H1 (cell line): ENCODE measurements at regions not wholly inside any gene's neighbourhood (a gene's known extent, or its start where the extent isn't known, plus 50 kb on each side); places are given as distances from the start of the nearest gene placed in this dataset.

Experiments used
- CTCF ChIA-PET: fragments of 300-600 bp; sonication (Branson Sonifier 250); formaldehyde crosslinking; loops from one replicate; lab custom pipeline; 2021; ENCODE audit not compliant: partially characterized antibody; lab: Charles Lee
- POLR2A ChIA-PET: fragments of 300-600 bp; sonication (Branson Sonifier 250); formaldehyde crosslinking; loops from one replicate; lab custom pipeline; 2021; ENCODE audit warnings: inconsistent platforms; ENCODE audit not compliant: partially characterized antibody; lab: Charles Lee
- DNase-seq, 2 experiments: peaks; one replicate each; pipeline versions ENCODE4 v3.0.0 to v3.0.0-alpha.2; 2010 to 2022; ENCODE audit warnings: low spot score in 2 of 2, low read depth in 1 of 2, mixed read lengths in 1 of 2
- FAIRE-seq: peaks from 2 replicates; lab custom pipeline; 2011; peaks lifted over from hg19 to GRCh38; lab: Jason Lieb, UNC
- H2AFZ ChIP-seq: 2 replicates; pipeline ENCODE4 v1.8.1; 2012; ENCODE audit warnings: low read length, inconsistent platforms
- H2AK5ac ChIP-seq: 2 replicates; pipeline ENCODE4 v1.6.1; 2013; ENCODE audit warnings: low read depth, low read length
- H2BK120ac ChIP-seq: replicated peaks from 2 replicates; pipeline ENCODE3; 2013; ENCODE audit warnings: low read depth, low read length, inconsistent platforms
- H2BK12ac ChIP-seq: 2 replicates; pipeline ENCODE4 v1.6.1; 2013; ENCODE audit warnings: low read depth, low read length
- H2BK15ac ChIP-seq: 2 replicates; pipeline ENCODE4 v1.6.1; 2013; ENCODE audit warnings: low read length
- H2BK20ac ChIP-seq: 2 replicates; pipeline ENCODE4 v1.6.1; 2013; ENCODE audit warnings: low read length
- H2BK5ac ChIP-seq: 2 replicates; pipeline ENCODE4 v1.6.1; 2013; ENCODE audit warnings: low read depth, low read length
- H3K14ac ChIP-seq: 2 replicates; pipeline ENCODE4 v1.6.1; 2013; ENCODE audit warnings: inconsistent platforms; ENCODE audit not compliant: insufficient read length
- H3K18ac ChIP-seq: 2 replicates; pipeline ENCODE4 v1.6.1; 2013; ENCODE audit warnings: low read length; ENCODE audit errors: extremely low read depth
- H3K23ac ChIP-seq: 2 replicates; pipeline ENCODE4 v1.6.1; 2013; ENCODE audit warnings: inconsistent platforms; ENCODE audit not compliant: insufficient read length
- H3K23me2 ChIP-seq: 2 replicates; pipeline ENCODE4 v1.6.1; 2013; ENCODE audit warnings: low read depth, low read length
- H3K27ac ChIP-seq: 2 replicates; pipeline ENCODE4 v1.6.1; 2011; ENCODE audit warnings: low read depth, low read length, inconsistent platforms
- H3K27me3 ChIP-seq, 4 experiments: replicated peaks in 1 of 4; 1 replicate in 1 of 4; 2 replicates in 3 of 4; pipeline versions ENCODE4 v1.6.1 to v1.8.1; 2011 to 2013; ENCODE audit warnings: low read length in 3 of 4, mild to moderate bottlenecking in 3 of 4, inconsistent platforms in 2 of 4, mixed read lengths in 2 of 4, moderate library complexity in 1 of 4; ENCODE audit not compliant: control insufficient read depth in 3 of 4, insufficient read depth in 3 of 4; ENCODE audit errors: extremely low read depth in 1 of 4
- H3K36me3 ChIP-seq, 4 experiments: 2 replicates each; pipeline versions ENCODE4 v1.6.1 to v1.8.1; 2011 to 2013; ENCODE audit warnings: mild to moderate bottlenecking in 4 of 4, low read length in 3 of 4, moderate library complexity in 2 of 4, control low read depth in 1 of 4, inconsistent platforms in 1 of 4; ENCODE audit not compliant: insufficient read depth in 4 of 4, control insufficient read depth in 2 of 4
- H3K4ac ChIP-seq: replicated peaks from 2 replicates; pipeline ENCODE3; 2013; ENCODE audit warnings: low read length, low read depth, mixed read lengths, inconsistent platforms; ENCODE audit not compliant: insufficient read length
- H3K4me1 ChIP-seq, 4 experiments: replicated peaks in 1 of 4; 1 replicate in 1 of 4; 2 replicates in 3 of 4; pipeline versions ENCODE4 v1.6.1 to v1.8.1; 2011 to 2013; ENCODE audit warnings: low read length in 3 of 4, inconsistent platforms in 2 of 4, mixed read lengths in 1 of 4; ENCODE audit not compliant: insufficient read depth in 4 of 4, control insufficient read depth in 3 of 4
- H3K4me2 ChIP-seq, 2 experiments: 2 replicates each; pipeline versions ENCODE4 v1.6.1 to v1.8.1; 2011 to 2013; ENCODE audit warnings: low read depth in 2 of 2, low read length in 2 of 2, control low read depth in 1 of 2, inconsistent platforms in 1 of 2, mild to moderate bottlenecking in 1 of 2; ENCODE audit not compliant: insufficient read depth in 1 of 2
- H3K4me3 ChIP-seq, 4 experiments: fragments of 200-600, 300-600 bp in 1 of 4; sonication (generic), shearing (Covaris generic), sonication (Bioruptor Twin) in 1 of 4; 2 replicates each; pipeline versions ENCODE4 v1.5.1 to v1.8.1; 2011 to 2016; ENCODE audit warnings: low read length in 4 of 4, low read depth in 3 of 4, control low read depth in 2 of 4, inconsistent platforms in 2 of 4, mild to moderate bottlenecking in 2 of 4, mixed read lengths in 1 of 4, moderate library complexity in 1 of 4; ENCODE audit not compliant: insufficient read depth in 2 of 4; ENCODE audit errors: extremely low read depth in 1 of 4
- H3K56ac ChIP-seq: replicated peaks from 2 replicates; pipeline ENCODE3; 2013; ENCODE audit warnings: low read depth, mild to moderate bottlenecking, mixed read lengths, low read length, inconsistent platforms; ENCODE audit not compliant: insufficient read length
- H3K79me1 ChIP-seq: 2 replicates; pipeline ENCODE4 v1.6.1; 2013; ENCODE audit warnings: low read depth, low read length, control low read depth
- H3K79me2 ChIP-seq, 2 experiments: 2 replicates each; pipeline versions ENCODE4 v1.6.1 to v1.8.1; 2012 to 2013; ENCODE audit warnings: low read length in 2 of 2, mild to moderate bottlenecking in 2 of 2, inconsistent platforms in 1 of 2; ENCODE audit not compliant: insufficient read depth in 2 of 2, control insufficient read depth in 1 of 2
- H3K9ac ChIP-seq, 4 experiments: replicated peaks in 1 of 4; 1 replicate in 1 of 4; 2 replicates in 3 of 4; pipeline versions ENCODE4 v1.6.1 to v1.8.1; 2011 to 2013; ENCODE audit warnings: low read depth in 3 of 4, low read length in 3 of 4, control low read depth in 2 of 4, mild to moderate bottlenecking in 2 of 4, moderate library complexity in 2 of 4, inconsistent platforms in 1 of 4; ENCODE audit errors: extremely low read depth in 1 of 4
- H3K9me3 ChIP-seq, 2 experiments: 2 replicates each; pipeline versions ENCODE4 v1.6.1 to v1.8.1; 2012 to 2013; ENCODE audit warnings: mild to moderate bottlenecking in 2 of 2, moderate library complexity in 2 of 2, control low read depth in 1 of 2, inconsistent platforms in 1 of 2, low read depth in 1 of 2, low read length in 1 of 2, mixed read lengths in 1 of 2; ENCODE audit not compliant: insufficient read depth in 2 of 2
- H4K20me1 ChIP-seq, 2 experiments: replicated peaks in 1 of 2; 2 replicates each; pipeline versions ENCODE3 to v1.8.1; 2011 to 2013; ENCODE audit warnings: inconsistent platforms in 2 of 2, low read length in 2 of 2, mild to moderate bottlenecking in 1 of 2; ENCODE audit not compliant: insufficient read depth in 2 of 2, control insufficient read depth in 1 of 2
- H4K5ac ChIP-seq: 2 replicates; pipeline ENCODE4 v1.6.1; 2013; ENCODE audit warnings: low read length, low read depth, mixed read lengths, inconsistent platforms; ENCODE audit not compliant: insufficient read length
- H4K8ac ChIP-seq: 2 replicates; pipeline ENCODE4 v1.8.0; 2013; ENCODE audit warnings: mild to moderate bottlenecking, moderate library complexity, low read length, inconsistent platforms; ENCODE audit not compliant: insufficient read depth; ENCODE audit errors: extremely low read depth
- H4K91ac ChIP-seq: replicated peaks from 2 replicates; pipeline ENCODE3; 2013; ENCODE audit warnings: low read length, mixed read lengths, inconsistent platforms; ENCODE audit not compliant: insufficient read length
- CHD2 ChIP-seq: IDR thresholded peaks from 2 replicates; pipeline ENCODE4 v1.6.1; 2012; ENCODE audit warnings: low read length, improper control_type of control experiment
- WGBS, 2 experiments: shearing (Covaris generic) in 1 of 2; methylation state at CpG; one replicate each; pipeline versions ENCODE4 v1.1.6 to v1.1.7; 2013 to 2015; ENCODE audit warnings: low lambda C conversion rate in 2 of 2, mixed read lengths in 2 of 2, inconsistent platforms in 1 of 2, low coverage in 1 of 2, missing lambda C conversion rate in 1 of 2; ENCODE audit not compliant: insufficient replicate concordance in 2 of 2, insufficient coverage in 1 of 2, insufficient read length in 1 of 2; ENCODE audit errors: extremely low coverage in 1 of 2, missing lambda C conversion rate in 1 of 2; 5-methylcytosine and 5-hydroxymethylcytosine counted together

DNA sequence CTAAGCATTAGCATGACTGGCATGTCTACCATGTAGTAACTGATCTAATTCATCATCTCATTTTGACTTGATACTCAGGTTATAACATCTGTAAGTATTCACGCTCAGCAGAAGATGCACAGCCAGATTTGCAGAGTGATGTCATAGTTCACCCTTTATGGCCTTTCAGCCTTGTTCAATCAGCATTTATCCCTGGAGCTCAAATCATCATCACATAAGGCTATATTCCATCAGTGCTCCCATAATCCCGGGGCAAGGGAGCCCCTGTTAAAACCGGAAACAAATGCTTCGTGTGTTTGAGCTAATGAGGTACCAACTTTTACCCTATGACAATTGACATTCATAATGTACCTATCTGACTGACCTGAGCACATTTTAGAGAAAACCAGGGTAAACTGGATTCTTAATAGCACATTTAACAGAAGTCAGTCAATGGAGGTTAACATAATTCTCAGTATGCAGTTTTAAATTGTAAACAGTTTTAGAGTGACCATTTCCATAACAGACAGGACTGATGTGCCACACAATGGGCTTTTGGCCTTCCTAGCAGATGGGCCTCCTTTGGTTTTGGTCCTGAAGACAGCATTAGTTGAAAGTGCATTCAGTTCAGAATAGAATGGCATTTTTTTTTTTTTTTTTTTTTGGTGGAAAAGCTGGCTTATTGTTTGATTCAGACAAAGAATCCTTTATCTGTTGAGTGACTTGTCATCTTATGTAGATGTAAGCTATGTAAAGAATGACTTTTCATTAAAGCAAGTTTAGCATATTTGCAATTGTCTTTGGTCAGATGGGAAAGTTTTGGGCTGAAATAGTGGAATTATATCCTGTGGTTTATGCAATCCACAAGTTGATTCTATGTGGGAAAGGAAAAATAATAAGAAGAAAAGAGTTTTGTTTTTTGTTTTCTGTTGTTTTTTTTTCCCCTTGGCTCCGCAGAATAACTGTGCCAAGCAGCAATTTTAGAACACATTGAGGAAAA lies 866.0 kb upstream of the ACVR2A start:
- Histone ChIP-seq H2BK5ac (no peak overlapping the region), H3K23ac (no peak overlapping the region), H3K79me1 (no peaks in the 10 kb centered on the region), H2BK20ac (no peak overlapping the region), H2BK15ac (no peak overlapping the region), H3K4me2 (no peak overlapping the region), H3K27ac (no peak overlapping the region), H3K4me1 (peaks cover 0 to 8% (median 2%) of the 10 kb centered on the region in 4 experiments; a peak in 2 of 7 replicates), H3K4ac (no peak overlapping the region), H3K56ac (no peak overlapping the region), H4K8ac (no peak overlapping the region), H3K27me3 (peaks cover 0 to 1% (median 0%) of the 10 kb centered on the region in 4 experiments; a peak in 1 of 7 replicates)
- no peak for DNase-seq
- no peak for TF ChIP-seq CHD2
- TF ChIP-seq, all 59 proteins: peak for 0
- FAIRE-seq = no peak
- WGBS, 2 experiments = 88% methylated on average over 5 of the region's 5 CpGs; no CpG with 5 or more reads in 1 of the 2 experiments
- Histone ChIP-seq H2BK120ac (no peak overlapping the region), H3K14ac (no peak overlapping the region), H3K9me3 (no peaks in the 10 kb centered on the region; a peak in 1 of 4 replicates), H3K18ac (no peak overlapping the region; the same call in 1 of the 2 replicates), H3K36me3 (no peaks in the 10 kb centered on the region), H3K9ac (no peak overlapping the region), H3K79me2 (no peaks in the 10 kb centered on the region), H3K4me3 (no peak overlapping the region), H3K23me2 (no peaks in the 10 kb centered on the region), H4K5ac (no peak overlapping the region), H2AK5ac (no peak overlapping the region), H2AFZ (no peak overlapping the region), H4K91ac (no peak overlapping the region), H2BK12ac (no peak overlapping the region), H4K20me1 (no peaks in the 10 kb centered on the region)
- ChIA-PET POLR2A (no interaction called here), CTCF (no interaction called here)
